ENCODE measurements at regions not wholly inside any gene's neighbourhood (a gene's known extent, or its start where the extent isn't known, plus 50 kb on each side); places are given as distances from the start of the nearest gene placed in this dataset.

DNA sequence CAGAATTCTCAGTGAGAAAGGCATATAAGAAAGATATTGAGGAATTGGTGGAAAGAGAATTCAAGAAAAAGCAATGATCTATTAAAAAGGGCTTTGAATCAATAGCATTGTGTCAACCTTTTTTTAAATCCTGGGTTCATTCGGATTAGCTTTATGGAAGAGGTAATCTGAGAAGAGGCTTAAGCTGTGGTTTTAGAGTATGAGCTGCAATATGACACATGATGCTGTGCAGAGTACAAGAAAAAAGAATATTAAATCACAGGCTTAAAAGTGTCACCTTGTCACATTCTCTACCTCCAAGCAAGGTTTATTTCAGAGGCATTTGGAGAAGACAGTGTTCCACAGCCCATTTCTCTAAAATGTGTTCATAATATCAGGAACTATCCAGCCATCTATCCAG, 128.9 kb downstream of the RTP4 start:
- TF ChIP-seq, protein P1, sequence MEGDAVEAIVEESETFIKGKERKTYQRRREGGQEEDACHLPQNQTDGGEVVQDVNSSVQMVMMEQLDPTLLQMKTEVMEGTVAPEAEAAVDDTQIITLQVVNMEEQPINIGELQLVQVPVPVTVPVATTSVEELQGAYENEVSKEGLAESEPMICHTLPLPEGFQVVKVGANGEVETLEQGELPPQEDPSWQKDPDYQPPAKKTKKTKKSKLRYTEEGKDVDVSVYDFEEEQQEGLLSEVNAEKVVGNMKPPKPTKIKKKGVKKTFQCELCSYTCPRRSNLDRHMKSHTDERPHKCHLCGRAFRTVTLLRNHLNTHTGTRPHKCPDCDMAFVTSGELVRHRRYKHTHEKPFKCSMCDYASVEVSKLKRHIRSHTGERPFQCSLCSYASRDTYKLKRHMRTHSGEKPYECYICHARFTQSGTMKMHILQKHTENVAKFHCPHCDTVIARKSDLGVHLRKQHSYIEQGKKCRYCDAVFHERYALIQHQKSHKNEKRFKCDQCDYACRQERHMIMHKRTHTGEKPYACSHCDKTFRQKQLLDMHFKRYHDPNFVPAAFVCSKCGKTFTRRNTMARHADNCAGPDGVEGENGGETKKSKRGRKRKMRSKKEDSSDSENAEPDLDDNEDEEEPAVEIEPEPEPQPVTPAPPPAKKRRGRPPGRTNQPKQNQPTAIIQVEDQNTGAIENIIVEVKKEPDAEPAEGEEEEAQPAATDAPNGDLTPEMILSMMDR (IDR thresholded peaks at IDR 0.05; ENCODE audit: borderline replicate concordance, extremely low read depth, low read length, poor library complexity, severe bottlenecking) = no peak
- no peak for TF ChIP-seq EZH2 (IDR thresholded peaks at IDR 0.05; ENCODE audit: borderline replicate concordance, low read depth, low read length, severe bottlenecking)

Data from DND-41 (cell line).